NCI-H1694 (cell line): ENCODE measurements at regions not wholly inside any gene's neighbourhood (a gene's known extent, or its start where the extent isn't known, plus 50 kb on each side); places are given as distances from the start of the nearest gene placed in this dataset.
"Not testable (repeated sequence)": the region's sequence is repeated elsewhere in the genome, so short reads cannot be mapped to it uniquely, and the experiment has no call there.

Experiments
- DNase-seq: peaks from one replicate; lab custom pipeline; 2025; lab: John Stamatoyannopoulos, UW

DNA sequence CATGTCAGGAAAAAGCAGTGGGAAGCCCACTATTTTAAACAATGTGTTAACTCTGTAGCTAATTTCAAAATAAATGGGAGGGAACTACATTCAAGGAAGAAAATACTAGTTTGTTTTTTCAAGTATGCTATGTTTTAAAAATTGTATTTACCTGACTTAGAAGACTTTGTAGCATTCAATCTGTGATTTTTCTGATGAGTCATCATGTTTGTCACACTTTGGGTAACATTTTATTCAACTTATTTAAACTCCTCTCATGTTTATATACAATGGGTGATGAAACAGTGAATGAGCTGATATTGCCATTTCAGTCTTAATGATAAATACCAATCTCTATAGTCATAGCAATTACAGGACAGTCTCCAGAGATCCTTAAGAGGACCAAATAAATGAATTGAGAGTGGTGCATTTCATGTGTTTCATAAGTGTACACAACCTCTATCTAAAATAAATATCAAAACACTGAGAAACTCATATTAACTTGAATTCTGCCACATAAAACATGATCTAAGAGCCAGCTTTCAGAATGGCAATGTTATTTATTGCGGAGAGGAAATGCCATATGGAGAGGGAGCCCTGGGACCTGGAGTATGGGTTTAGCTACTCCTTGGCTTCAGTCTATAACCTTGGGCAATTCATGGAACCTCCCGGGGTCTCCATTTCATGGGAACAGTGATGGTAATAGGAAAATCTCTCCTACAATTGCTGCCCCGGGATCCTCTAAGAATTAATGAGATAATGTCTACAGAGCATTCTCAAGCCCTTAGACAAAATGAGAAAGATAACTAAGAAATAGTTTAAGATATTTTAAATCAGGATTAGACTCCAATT, 913.9 kb downstream of the TLE4 start:
- DNase-seq = no peak

DNA sequence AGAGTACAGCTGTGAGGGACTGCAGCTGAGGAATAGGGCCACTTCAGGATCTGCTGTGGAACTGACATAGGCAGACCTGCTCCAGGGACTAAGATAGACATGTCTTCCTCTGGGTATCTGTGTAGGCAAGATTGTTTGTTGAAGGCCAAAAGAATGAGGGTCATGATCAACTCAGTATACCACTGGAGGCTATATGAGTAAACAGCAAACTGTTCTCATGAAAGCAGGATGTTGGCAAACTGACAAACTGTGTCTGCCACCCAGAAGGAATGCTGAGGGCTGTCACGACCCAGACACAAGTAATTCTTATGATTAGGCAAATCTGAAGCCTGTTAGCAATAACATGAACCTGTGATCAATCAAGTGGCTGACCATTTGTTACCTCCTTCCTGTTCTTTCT, 910.5 kb downstream of the TLE4 start:
- DNase-seq = not testable (repeated sequence)

DNA sequence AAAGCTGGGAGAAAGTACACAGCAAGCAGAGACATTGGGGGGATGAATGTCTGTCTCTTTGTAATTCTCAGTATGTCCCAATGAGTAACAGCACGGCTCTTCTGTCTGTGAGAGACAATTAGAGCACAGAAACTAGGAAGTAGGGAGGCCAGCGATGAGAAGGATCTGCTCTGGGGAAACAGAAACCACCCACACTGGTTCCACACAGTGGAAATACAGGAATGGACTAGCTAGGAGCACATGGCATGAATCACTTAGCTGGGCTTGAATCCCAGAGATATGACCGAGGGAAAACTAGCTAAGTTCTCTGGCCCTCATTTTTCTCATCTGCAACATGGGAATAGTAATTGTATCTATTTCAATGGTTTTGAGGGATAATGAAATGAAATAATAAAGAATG, 895.9 kb downstream of the TLE4 start:
- DNase-seq = no peak

DNA sequence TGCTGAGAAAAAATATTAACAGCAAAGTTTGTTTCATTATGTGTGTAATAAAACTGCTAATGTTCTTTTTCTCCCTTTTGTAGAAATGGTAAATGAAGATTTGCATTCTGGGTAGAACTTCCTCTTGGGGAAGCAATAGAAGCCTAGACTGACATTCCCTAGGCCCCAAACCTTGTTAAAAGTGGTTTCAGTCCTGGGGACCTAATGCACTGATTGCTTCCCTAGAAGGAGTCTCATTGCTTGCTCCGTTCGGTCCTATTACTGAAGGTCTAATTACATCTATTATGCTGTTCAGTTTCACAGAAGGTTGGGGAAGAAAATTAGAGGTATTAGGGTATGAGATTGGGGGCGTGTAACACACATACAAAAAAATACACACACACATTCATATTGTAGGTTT, 893.8 kb downstream of the TLE4 start:
- no peak for DNase-seq

DNA sequence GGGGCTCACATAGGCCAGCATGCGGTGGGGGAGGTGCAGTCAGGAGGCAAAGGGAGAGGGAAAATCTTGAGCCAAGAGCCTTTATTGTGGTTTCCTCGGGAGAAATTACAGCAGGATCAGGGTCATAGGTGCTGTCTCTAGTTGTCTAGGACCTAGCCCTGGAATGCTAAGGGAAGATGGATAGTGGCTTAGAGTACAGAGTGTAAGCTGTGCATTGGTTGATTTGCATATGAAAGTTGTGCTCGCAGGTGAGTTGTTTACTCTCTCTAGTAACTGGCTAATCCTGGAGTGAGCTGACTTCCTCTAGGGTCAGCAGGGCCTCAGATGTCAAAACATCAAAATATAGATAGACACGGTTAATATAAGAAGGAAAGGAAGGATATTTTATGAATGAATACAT, 877.7 kb downstream of the TLE4 start:
- DNase-seq = no peak

DNA sequence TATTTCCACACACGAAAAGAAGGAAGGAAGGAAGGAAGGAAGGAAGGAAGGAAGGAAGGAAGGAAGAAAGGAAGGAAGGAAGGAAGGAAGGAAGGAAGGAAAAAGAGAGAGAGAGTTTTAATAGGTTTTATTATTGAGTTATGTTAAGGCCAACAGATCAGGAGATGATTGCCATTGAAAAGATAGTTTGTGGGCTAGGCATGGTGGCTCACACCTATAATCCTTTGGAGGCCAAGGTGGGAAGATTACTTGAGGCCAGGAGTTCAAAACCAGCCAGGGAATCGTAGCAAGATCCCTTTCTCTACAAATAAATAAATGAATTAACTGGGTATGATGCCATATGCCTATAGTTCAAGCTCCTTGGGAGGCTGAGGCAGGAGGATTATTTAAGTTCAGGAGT, 877.2 kb downstream of the TLE4 start:
- DNase-seq = no peak

DNA sequence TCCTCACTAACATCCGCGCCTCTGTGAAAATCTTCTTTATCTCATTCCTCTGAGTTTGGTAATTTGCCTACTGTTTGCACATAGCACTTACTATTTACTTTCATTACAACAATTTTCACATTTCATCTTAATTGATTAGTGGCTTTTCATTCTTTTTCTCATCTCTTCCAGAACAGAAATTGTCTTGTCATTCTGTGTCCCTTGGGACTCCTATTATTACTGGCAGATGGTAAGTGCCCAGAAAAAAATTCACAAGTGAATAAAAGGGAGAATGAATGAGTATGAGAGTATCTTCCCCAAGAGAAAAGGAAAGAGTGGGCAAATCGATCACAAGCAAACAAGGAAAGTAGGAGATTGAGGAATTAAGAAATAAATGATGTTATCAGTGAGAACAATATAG, 876.1 kb downstream of the TLE4 start:
- no peak for DNase-seq

DNA sequence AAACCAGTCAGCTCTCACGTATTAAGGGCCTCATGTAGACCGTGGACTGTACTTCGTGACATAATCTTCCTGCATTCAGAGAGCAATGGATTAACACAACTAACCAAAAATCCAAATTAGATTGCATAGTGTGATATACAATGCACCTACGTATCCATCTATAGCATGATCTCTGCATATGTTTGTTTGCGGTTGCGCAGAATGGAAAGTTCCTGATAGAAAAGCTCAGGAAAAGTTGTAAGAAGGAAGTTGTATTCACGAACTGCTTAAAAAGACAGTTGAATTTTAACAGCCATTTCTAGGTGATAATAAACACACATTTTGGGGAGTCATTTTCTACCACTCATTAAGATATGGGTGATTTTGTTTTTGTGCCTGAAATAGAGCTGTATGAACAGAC, 869.0 kb downstream of the TLE4 start:
- DNase-seq = no peak

DNA sequence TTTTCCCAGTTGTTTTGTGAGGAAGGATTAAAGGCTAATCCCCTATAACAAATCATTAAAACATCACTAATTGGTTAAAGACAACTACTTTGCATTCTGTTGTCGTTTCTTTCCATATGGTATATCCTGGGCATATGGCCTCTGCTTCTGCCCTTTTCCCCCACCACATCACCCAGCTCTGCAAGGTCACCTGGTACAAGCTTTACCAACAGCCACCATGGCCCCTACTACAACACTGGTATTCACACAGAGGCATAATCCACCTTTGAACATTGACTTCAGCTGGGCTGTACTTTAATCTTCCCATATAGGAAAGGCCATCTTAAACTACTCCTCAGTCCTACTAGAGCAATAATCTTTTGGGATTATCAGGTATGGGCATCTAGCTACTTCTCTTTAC, 866.1 kb downstream of the TLE4 start:
- peak; percentile 3 for DNase-seq

DNA sequence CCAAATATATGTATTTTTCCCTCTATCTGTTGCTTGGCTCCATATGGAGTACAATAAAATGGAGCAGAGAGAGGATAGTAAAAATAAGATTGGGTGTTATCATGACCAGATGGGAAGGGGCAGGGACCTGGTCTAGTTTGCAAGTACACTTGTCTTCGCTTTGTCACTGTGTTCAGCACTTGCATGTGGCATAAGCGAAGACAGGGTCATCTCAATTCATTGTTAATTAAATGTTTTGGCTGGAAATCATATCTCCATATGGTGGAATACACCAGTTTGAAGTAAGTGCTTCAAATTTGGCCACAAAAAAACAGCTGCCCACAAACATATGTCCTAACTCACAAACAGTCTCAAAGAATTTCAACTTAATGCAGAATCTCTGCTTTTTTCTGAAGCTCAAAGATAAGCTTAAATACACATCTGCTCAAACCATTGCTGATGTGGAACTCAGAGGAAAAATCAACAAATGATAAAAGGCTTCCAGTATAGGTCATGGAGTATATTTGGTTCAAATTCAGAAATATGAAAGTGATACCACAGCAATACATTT, 865.4 kb downstream of the TLE4 start:
- peak; percentile 18 for DNase-seq

DNA sequence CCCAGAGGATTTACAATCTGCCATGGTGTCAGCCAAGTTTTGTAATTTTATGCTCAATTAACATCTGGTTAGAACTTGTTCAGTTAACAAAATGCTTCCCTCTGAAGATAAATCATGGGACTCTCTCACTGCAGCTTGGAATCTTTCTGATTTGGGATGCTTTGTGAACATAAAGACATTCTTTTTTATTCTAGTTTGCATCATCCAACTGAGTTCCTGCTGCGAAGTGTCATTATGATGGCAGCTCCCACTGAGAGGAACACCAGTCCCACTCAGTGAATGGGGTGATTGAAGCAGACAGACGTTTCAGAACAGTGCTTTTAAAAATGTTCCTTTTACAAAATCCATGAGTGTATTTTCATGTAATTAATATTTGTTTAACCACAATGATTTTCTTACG, 863.8 kb downstream of the TLE4 start:
- DNase-seq = no peak

DNA sequence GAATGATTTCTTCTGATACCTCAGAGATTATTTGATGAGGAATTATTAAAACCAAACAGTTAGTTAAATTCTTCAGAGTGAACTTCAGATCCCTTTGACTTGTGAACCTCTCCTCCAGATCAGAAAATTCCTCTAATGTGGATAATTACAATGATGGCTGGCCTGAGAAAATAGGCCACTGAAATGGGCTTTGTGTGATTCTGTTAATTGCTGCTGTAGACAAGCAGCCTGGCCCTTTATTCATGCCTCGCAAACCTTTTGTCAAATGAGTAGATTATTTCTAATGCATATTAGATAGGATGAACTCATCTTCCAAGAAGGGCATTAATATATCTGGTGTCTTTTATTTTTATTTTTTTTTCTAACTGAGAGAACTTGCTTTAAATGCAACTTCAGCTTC, 855.2 kb downstream of the TLE4 start:
- no peak for DNase-seq

DNA sequence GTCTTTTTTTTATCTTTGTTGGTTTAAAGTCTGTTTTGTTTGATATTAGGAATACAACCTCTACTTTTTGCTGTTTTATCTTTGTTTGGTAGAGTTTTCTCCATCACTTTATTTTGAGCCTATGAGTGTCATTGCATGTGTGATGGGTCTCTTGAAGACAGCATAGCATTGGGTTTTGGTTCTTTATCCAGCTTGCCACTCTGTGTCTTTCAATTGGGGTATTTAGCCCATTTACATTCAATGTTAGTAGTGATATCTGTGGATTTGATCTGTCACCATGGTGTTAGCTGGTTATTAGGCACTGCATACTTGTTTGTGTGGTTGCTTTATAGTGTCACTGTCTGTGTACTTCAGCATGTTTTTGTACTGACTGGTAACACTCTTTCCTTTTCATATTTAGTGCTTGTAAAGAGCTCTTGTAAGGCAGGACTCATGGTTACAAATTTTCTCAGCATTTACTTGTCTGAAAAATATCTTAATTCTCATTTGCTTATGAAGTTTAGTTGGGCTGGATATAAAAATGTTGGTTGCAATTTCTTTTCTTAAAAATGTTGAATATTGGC, 845.5 kb downstream of the TLE4 start:
- no peak for DNase-seq

DNA sequence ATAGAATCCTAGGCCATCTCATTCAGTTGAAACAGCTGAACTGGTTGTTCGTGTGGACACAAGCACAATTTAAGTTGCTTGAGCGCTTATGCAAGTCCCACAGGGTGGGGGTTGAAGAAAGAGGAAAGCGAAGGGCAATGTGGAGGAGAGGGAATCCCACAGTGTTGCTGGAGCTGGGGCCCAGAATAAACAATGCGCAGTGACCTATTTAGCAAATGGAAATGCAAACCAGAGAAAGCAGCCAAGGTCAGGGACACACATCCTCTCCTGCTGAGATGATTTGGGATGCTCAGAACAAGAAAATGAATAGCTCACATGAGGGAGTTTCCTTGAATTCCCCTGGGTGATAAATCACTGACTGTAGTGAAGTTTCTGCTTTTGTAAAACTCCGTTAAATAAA, 838.3 kb downstream of the TLE4 start:
- no peak for DNase-seq

DNA sequence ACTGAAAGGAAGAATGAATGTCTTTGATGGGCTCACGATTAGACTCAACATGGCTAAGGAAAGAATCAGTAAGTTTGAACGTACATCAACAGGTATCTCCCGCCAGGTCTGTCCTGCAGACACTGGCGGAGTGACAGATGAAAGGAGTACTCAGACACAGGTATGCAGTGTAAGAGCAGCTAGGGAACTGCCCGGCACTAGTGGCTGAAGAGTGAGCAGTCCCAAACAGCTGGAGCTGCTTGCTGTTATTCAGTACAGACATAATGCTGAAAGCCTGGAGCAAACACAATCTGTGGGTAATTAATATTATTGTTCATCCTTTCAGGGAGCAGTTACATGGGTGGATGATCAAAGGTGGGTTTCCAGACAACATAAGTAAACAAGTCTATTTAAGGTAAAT, 835.5 kb downstream of the TLE4 start:
- DNase-seq = no peak

DNA sequence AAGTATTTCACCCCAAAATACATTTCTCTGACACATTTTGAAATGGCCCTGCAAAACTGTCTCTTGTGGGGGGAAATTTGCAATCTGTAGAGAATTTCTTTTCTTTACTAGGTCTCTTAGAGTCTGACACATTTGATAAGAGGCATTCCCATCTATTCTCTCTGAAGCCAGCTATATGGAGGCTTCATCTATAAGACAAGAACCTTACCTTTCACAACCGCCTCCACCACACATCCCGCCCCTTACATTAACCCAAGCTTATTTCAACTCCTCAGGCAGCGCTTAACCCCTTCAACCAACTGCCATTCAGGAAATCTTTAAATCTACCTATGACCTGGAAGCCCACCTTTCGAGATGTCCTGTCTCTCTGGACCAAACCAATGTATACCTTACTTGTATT, 829.5 kb downstream of the TLE4 start:
- DNase-seq = no peak

DNA sequence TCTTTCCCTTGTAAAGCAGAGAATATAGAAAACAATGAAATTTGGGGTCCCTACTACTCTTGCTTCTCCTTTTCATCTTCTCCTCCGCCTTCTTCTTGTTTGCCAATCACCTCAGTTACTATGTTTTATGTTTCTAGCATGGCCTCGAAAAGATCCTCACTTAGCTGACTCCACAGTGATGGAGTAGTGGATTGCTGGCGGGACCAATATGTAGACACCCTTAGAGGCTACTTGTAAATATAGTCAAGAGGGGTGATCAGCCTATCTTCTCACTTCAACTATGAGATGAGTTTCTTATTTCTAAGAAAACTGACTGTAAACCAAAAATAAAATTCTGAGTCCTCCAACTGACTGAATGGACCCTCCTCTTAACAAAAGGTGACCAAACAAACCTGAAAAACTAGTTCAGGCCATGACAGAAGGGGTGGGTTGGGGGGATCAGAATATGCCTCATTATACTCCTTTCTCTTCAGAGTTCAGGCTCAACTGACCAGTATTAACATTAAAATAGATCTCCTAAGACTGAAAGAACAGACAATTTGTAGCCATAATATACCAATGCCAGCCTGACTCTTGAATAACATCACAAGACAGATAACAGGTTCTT, 829.0 kb downstream of the TLE4 start:
- DNase-seq = no peak

DNA sequence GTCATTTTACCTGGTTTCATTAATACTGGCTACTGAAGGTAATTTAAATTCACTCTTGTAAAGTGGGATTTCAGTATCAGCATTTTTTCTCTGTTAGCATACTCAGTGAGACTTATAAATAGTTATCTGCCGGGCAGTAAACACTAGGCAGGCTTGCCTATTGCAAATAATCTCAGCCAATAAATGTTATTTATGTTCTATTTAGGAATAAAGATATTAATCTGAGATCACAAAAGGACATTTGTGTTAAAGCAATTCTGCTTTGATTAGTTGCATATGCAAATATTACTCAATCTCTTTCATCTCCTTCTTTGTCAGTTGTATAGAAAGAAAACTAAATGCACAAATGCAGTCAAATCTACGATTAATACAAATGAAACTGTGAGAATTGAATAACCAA, 827.8 kb downstream of the TLE4 start:
- no peak for DNase-seq

DNA sequence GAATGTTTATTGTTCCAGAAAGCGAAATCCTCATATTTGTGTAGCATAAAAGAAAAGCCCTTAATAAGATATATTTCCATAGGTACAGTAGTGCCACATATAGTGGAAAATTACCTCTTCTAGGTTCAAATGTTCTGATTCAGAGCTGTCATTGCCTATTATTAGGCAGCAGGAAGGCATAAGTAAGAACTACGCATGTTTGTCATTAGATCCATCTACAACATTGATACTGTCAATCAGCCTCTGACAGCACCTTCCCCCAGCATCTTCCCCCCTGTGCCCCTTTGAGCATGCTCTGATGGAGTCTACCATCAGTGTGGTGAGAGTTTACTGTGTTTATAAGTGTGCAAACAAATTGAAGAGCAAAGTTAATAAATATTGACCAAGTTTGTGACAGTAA, 816.1 kb downstream of the TLE4 start:
- DNase-seq = no peak

DNA sequence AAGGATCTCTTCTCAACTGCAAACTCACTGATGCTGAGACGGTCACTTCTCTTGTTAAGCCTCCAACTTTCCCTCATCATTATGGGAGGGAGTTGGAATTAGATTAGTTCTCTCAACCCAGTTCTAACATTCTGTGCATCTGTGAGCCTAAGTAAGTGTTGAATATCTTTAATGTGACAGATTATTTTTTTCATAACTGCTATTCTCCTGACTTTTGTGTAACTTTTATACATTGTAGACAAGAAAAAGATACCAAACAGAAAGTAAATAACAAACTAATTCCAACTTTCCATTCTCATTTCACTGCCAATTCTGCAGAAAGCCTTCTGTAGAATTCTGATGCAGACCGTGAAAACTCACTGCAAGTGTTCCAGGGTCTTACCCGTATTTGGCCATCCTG, 813.5 kb downstream of the TLE4 start:
- no peak for DNase-seq

DNA sequence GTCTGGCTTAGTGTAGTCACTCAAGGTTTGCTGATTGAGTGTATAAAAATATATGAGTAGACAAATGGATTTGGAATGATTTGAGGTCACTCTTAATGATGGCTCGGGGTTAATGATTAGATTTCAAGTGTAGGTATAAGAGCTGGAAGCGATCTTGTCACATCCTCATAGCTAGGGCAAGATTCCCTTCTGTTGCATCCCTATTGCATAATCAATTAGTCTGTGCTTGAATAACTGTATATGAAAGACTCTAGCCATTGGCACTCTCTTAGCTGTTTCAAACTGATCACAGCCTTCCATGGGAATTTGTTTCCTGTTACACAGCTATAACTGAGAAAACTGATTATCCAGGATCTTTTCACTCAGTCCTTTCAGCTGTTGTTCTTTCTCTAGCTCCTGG, 811.6 kb downstream of the TLE4 start:
- DNase-seq = no peak

DNA sequence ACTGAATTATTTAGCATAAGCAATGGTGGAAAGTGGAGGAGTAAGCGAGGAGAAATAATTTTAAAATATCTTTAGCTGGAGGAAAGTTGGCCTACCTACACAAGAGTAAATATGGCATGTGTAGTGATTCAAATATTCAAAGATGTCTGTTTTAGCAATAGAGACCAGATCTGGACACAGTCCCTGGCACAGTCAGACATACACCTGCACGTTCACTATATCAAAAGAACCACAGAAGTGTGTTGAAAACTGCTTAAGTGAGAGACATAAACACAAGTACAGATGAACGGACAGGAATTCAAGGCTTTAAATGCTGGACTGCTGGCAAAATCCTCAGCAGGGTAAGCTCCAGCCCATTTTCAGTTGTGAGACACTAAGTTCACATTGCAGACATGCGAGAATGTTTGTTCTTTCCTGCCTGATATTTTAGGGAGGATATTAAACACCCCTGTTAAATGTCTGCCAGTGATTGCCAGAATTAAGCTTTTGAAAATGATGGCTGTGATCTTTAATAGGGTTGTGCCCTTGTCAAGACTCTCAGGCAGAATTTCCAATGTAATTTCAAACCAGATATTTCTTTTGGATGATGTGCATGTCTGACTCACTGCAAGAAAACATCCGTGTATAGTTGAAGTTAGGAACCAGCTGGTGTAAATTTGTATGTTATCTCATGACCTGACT, 810.6 kb downstream of the TLE4 start:
- DNase-seq = no peak

DNA sequence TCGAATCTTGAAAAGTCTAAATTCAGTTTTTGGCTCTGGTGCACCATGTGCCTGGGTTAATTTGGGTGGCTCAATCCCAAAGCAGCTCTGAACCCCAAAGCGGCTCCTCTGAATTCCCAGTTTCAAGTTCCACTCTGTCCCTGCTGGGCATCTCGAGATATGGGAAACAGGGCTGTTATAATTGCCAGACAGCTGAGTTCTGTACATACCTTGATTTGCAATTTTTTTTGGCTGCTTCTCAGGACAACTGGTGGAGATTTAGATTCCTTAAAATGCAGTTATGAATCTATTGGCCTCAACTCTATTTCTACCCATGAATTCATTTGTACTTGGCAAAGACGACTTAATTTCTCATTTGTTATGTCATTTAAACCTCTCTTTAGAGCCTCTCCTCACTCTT, 808.5 kb downstream of the TLE4 start:
- no peak for DNase-seq
